ENCODE measurements at regions not wholly inside any gene's neighbourhood (a gene's known extent, or its start where the extent isn't known, plus 50 kb on each side); places are given as distances from the start of the nearest gene placed in this dataset.

DNA sequence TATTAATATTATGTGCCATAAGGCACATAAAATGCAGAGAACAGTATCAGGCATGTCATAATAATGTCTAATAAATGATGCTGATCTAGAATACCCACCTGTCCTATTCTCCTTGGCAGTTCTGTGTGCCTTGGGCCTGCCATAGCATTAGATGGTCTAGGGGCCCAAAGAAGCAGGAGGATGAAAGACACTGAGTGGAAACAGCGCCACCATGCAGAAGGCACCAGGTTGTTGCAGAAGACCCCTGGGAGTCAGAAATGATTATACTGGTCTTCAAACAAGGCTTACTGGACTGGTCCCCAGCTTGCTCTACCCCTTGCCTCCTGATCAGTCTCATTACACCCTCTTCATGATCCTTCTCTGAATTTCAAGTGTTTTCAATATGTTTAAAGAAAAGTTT is 353.3 kb downstream of the GRIN2B start:
- Histone ChIP-seq H3K36me3 (ENCODE audit: control insufficient read depth, insufficient read depth, low read length, severe bottlenecking) (no peaks in the 10 kb centered on the region), H3K27me3 (replicated peaks; ENCODE audit: control insufficient read depth, insufficient read depth, low read length) (peaks cover 4% of the 10 kb centered on the region), H3K9ac (ENCODE audit: low read length) (no peak overlapping the region), H3K9me3 (ENCODE audit: control insufficient read depth, low read length) (no peaks in the 10 kb centered on the region), H3K4me1 (ENCODE audit: control insufficient read depth, insufficient read depth, low read length) (no peaks in the 10 kb centered on the region), H3K4me3 (ENCODE audit: low read length) (no peak overlapping the region)
- DNase-seq (ENCODE audit: low read depth), result no peak

DNA sequence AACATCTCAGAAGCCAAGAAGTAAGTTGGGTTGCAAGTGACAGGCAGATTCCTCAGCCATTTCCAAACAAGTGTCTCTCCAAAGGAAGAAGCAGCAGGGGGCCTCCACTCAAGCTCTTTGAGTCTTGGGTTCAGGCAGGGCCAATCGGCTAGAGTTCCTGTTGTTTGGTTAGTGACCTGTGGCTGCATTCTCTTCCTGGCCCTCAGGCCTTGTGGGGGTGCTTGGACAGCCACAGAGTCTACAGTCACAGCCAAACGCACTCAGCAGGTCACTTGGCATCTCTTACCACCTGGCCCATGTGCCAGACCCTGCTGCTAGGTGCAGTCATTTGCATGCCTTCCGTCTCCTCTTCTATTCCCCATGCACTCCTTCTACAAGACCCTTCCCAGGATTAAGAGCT is 353.9 kb downstream of the GRIN2B start:
- no peak overlapping the region for H3K9ac ChIP-seq (ENCODE audit: low read length)
- no peaks in the 10 kb centered on the region for H3K9me3 ChIP-seq (ENCODE audit: control insufficient read depth, low read length)
- no peaks in the 10 kb centered on the region for H3K4me1 ChIP-seq (ENCODE audit: control insufficient read depth, insufficient read depth, low read length)
- no peaks in the 10 kb centered on the region for H3K36me3 ChIP-seq (ENCODE audit: control insufficient read depth, insufficient read depth, low read length, severe bottlenecking)
- peaks cover 4% of the 10 kb centered on the region for H3K27me3 ChIP-seq (replicated peaks; ENCODE audit: control insufficient read depth, insufficient read depth, low read length)
- no peak for DNase-seq (ENCODE audit: low read depth)
- no peak overlapping the region for H3K4me3 ChIP-seq (ENCODE audit: low read length)

DNA sequence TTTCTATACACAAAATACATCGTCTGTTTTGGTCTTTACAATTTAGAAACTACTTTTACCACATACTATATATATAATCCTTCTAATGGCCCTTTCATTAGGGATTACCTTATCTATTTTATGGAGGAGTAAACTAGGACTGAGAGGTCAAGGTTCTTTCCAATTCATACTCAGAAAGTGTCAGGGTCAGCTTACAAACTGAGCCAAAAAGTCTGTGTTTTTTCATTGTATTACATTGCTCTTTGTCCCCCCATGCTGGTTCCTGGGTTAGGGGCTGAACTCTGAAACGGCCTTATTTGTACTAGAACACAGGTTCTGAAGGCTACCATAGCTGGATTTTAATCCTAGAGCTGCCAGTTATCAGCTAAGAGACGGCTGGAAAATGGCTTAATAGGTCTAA is 368.1 kb downstream of the GRIN2B start:
- no peaks in the 10 kb centered on the region for H3K27me3 ChIP-seq (replicated peaks; ENCODE audit: control insufficient read depth, insufficient read depth, low read length)
- no peaks in the 10 kb centered on the region for H3K36me3 ChIP-seq (ENCODE audit: control insufficient read depth, insufficient read depth, low read length, severe bottlenecking)
- H3K4me3 ChIP-seq (ENCODE audit: low read length), result no peak overlapping the region
- H3K9me3 ChIP-seq (ENCODE audit: control insufficient read depth, low read length), result no peaks in the 10 kb centered on the region
- H3K9ac ChIP-seq (ENCODE audit: low read length), result no peak overlapping the region
- DNase-seq (ENCODE audit: low read depth), result no peak
- H3K4me1 ChIP-seq (ENCODE audit: control insufficient read depth, insufficient read depth, low read length), result no peaks in the 10 kb centered on the region

DNA sequence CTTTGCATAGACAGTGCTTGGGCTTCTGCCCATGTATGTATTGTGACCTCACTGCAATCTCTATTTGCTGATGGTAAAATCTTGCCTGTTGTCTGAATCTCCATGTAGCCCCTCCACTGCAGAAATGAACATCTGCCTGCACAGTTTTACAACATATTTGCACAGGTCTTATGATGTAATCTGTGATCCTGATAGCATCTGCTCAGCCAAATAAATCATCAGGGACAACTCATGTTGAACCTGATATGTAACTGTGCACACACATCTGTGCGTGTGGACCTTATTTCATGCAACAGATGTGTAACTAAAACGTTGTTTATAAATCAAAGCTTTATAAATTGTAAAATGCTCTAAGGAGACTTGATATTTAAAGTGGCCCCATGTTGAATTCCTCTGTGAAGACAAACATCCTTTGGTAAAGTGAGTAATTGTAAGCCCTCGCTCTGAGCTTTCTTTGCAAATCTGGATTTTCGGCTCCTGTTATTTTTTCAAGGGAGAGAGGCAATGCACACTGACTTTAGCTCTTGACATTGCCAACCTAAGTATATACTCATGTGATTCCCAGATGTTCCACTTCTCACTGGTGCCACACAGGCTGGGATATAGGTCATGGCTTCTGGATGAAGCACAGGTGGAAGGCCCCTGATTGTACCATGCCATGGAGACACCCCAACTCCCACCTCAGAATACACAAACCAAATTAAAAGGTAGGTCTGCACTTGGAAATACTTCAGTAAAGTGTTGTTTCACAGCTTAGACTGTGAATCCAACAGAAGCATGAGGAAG is 371.3 kb downstream of the GRIN2B start:
- no peaks in the 10 kb centered on the region for H3K36me3 ChIP-seq (ENCODE audit: control insufficient read depth, insufficient read depth, low read length, severe bottlenecking)
- H3K4me3 ChIP-seq (ENCODE audit: low read length), result no peak overlapping the region
- no peaks in the 10 kb centered on the region for H3K27me3 ChIP-seq (replicated peaks; ENCODE audit: control insufficient read depth, insufficient read depth, low read length)
- H3K9me3 ChIP-seq (ENCODE audit: control insufficient read depth, low read length), result no peaks in the 10 kb centered on the region
- no peak overlapping the region for H3K9ac ChIP-seq (ENCODE audit: low read length)
- H3K4me1 ChIP-seq (ENCODE audit: control insufficient read depth, insufficient read depth, low read length), result no peaks in the 10 kb centered on the region
- no peak for DNase-seq (ENCODE audit: low read depth)

DNA sequence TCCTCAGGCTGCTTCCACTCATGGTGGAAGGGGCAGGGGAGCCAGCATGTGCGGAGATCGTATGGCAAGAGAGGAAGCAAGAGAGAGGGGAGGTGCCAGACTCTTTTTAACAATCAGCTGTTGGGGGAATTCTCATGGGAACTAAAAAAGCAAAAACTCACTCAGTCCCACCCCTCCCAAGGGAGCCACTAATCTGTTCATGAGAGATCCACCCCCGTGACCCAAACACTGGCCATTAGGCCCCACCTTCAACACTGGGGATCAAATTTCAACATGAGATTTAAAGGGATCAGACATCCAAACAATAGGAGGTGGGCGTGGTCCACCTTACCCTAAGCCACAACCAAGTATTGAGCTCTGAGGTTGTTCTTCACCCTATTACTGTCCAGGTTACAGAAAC is 375.1 kb downstream of the GRIN2B start:
- Histone ChIP-seq H3K9me3 (ENCODE audit: control insufficient read depth, low read length) (no peaks in the 10 kb centered on the region), H3K36me3 (ENCODE audit: control insufficient read depth, insufficient read depth, low read length, severe bottlenecking) (no peaks in the 10 kb centered on the region)
- no peak for DNase-seq (ENCODE audit: low read depth)

DNA sequence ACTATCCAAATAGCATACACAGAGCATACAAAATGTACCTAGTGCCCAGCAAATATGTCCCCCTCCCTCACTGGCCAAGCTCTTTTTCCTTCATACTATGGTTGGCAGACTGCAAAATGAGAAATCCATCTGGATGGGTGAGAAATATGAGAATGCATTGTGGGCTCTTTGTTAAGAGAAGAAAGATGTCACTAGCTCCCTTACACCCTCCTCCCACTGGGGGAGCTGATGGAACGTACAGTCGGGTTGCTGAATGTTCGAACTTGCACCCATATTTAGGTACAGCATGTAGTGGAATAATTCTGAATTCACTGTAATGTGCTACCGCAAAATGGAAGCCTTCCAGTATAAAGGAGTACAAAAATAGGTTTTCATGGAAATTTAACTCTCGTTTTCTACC is 377.4 kb downstream of the GRIN2B start:
- H3K27me3 ChIP-seq (replicated peaks; ENCODE audit: control insufficient read depth, insufficient read depth, low read length), result no peaks in the 10 kb centered on the region
- no peaks in the 10 kb centered on the region for H3K9me3 ChIP-seq (ENCODE audit: control insufficient read depth, low read length)
- H3K4me1 ChIP-seq (ENCODE audit: control insufficient read depth, insufficient read depth, low read length), result no peaks in the 10 kb centered on the region
- no peak for DNase-seq (ENCODE audit: low read depth)
- no peak overlapping the region for H3K4me3 ChIP-seq (ENCODE audit: low read length)
- H3K36me3 ChIP-seq (ENCODE audit: control insufficient read depth, insufficient read depth, low read length, severe bottlenecking), result no peaks in the 10 kb centered on the region
- no peak overlapping the region for H3K9ac ChIP-seq (ENCODE audit: low read length)

More for the DNA sequence above, 375.1 kb downstream of the GRIN2B start:
- H3K4me1 ChIP-seq (ENCODE audit: control insufficient read depth, insufficient read depth, low read length), result no peaks in the 10 kb centered on the region
- H3K27me3 ChIP-seq (replicated peaks; ENCODE audit: control insufficient read depth, insufficient read depth, low read length), result no peaks in the 10 kb centered on the region
- no peak overlapping the region for H3K4me3 ChIP-seq (ENCODE audit: low read length)
- H3K9ac ChIP-seq (ENCODE audit: low read length), result no peak overlapping the region

DNA sequence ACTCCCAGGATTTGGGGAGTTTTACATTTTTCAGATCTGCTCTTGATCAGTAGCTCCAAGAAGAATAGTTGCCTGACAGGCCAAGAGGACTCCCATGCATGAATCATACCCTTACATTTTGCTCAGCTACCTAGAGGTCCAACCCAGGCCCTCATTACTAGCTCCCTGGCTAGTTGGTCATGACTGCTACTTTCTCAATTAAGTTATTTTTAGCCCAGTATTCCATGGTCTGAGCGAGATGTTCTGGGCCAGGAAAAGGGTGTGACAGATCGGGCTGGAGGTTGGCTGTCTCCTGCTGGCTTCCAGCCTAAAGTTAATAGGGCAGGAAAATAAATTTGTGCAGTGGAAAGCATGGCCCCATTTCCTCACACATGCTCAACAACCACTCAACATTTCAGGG is 379.2 kb downstream of the GRIN2B start:
- no peak for DNase-seq (ENCODE audit: low read depth)
- no peaks in the 10 kb centered on the region for H3K36me3 ChIP-seq (ENCODE audit: control insufficient read depth, insufficient read depth, low read length, severe bottlenecking)
- no peaks in the 10 kb centered on the region for H3K4me1 ChIP-seq (ENCODE audit: control insufficient read depth, insufficient read depth, low read length)
- no peak overlapping the region for H3K9ac ChIP-seq (ENCODE audit: low read length)
- no peaks in the 10 kb centered on the region for H3K27me3 ChIP-seq (replicated peaks; ENCODE audit: control insufficient read depth, insufficient read depth, low read length)
- no peaks in the 10 kb centered on the region for H3K9me3 ChIP-seq (ENCODE audit: control insufficient read depth, low read length)
- H3K4me3 ChIP-seq (ENCODE audit: low read length), result no peak overlapping the region

DNA sequence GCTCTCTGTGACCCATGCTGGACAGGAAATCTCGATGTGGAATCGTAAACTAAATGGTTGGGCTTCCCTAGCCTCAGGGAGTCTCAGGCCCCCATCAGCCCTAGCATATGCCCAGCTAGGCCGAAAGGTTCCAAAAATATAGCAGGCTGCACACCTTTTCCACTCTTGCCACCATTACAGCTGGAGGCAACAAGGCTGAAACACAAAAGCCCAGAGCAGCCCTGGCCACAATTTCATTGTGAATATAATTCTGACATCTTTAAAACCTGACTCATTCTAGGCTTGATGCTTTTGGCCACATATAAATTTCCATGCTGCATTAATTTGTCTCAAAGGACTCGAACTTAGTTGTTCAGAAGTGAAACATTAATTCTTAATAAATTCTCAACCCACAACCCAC is 382.2 kb downstream of the GRIN2B start:
- DNase-seq (ENCODE audit: low read depth), result no peak
- no peak overlapping the region for H3K4me3 ChIP-seq (ENCODE audit: low read length)
- H3K27me3 ChIP-seq (replicated peaks; ENCODE audit: control insufficient read depth, insufficient read depth, low read length), result no peaks in the 10 kb centered on the region
- H3K9ac ChIP-seq (ENCODE audit: low read length), result no peak overlapping the region
- H3K4me1 ChIP-seq (ENCODE audit: control insufficient read depth, insufficient read depth, low read length), result no peaks in the 10 kb centered on the region
- H3K36me3 ChIP-seq (ENCODE audit: control insufficient read depth, insufficient read depth, low read length, severe bottlenecking), result no peaks in the 10 kb centered on the region
- no peaks in the 10 kb centered on the region for H3K9me3 ChIP-seq (ENCODE audit: control insufficient read depth, low read length)

DNA sequence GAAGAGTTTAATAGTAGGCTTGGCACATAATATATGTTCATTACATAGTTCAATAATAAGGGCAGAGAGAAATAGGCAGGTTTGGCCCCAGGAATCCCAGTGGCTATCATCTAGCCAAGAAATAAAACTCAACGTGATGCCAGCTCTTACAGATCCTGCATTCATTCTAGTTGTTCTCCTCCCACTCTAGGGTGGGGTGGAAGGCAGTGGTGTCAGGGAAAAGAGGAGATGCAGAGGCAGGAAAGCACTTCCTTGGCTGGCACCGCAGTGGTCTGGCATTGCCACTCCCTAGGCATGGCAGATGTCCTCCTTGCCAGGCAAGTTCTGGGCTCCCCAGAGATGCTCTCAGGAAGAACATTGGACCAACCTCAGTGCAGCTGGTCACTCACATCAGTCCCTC is 383.6 kb downstream of the GRIN2B start:
- H3K27me3 ChIP-seq (replicated peaks; ENCODE audit: control insufficient read depth, insufficient read depth, low read length), result no peaks in the 10 kb centered on the region
- no peaks in the 10 kb centered on the region for H3K9me3 ChIP-seq (ENCODE audit: control insufficient read depth, low read length)
- H3K4me1 ChIP-seq (ENCODE audit: control insufficient read depth, insufficient read depth, low read length), result no peaks in the 10 kb centered on the region
- H3K4me3 ChIP-seq (ENCODE audit: low read length), result no peak overlapping the region
- no peaks in the 10 kb centered on the region for H3K36me3 ChIP-seq (ENCODE audit: control insufficient read depth, insufficient read depth, low read length, severe bottlenecking)
- no peak overlapping the region for H3K9ac ChIP-seq (ENCODE audit: low read length)
- no peak for DNase-seq (ENCODE audit: low read depth)

DNA sequence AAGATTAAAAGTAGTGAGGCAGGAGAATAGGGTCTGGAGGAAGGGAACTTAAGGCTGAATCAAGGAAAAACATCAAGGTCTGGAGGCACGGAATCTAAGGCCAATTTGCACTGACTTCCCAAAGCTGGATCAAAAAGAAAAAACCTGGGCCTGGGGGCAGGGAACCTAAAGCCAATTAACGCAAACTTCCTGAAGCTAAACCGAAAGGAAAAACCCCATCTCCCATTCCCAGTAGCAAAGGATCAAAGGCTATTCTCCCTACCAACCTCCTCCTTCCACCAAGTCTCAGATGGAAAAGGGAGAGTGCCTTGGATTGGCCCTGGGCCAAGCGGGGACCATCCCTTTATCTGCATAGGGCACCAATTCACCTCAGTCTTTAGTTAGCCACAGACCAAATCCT is 384.2 kb downstream of the GRIN2B start:
- H3K9me3 ChIP-seq (ENCODE audit: control insufficient read depth, low read length), result no peaks in the 10 kb centered on the region
- H3K9ac ChIP-seq (ENCODE audit: low read length), result no peak overlapping the region
- H3K4me1 ChIP-seq (ENCODE audit: control insufficient read depth, insufficient read depth, low read length), result no peaks in the 10 kb centered on the region
- no peaks in the 10 kb centered on the region for H3K27me3 ChIP-seq (replicated peaks; ENCODE audit: control insufficient read depth, insufficient read depth, low read length)
- no peak overlapping the region for H3K4me3 ChIP-seq (ENCODE audit: low read length)
- DNase-seq (ENCODE audit: low read depth), result no peak
- H3K36me3 ChIP-seq (ENCODE audit: control insufficient read depth, insufficient read depth, low read length, severe bottlenecking), result no peaks in the 10 kb centered on the region

DNA sequence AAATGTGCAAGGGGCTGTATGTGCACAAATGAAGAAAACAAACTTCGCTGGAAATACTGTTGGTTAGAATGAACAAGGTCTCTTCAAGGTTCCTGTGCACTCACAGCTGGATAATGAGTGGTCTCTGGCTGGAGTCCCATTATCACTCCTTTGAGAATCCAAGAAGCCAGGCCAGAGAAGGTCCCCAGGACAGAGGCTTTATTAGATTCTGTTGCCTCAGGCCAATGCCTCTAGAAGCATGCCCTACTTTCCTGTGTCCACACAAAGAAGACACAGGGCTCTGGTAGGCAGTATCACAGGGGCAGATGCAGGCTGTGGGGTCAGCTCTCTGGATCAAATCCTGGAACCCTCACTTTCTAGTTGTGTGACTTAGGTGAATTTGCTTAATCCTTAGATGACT is 384.7 kb downstream of the GRIN2B start:
- Histone ChIP-seq H3K36me3 (ENCODE audit: control insufficient read depth, insufficient read depth, low read length, severe bottlenecking) (no peaks in the 10 kb centered on the region), H3K4me3 (ENCODE audit: low read length) (no peak overlapping the region), H3K9ac (ENCODE audit: low read length) (no peak overlapping the region), H3K9me3 (ENCODE audit: control insufficient read depth, low read length) (no peaks in the 10 kb centered on the region), H3K27me3 (replicated peaks; ENCODE audit: control insufficient read depth, insufficient read depth, low read length) (no peaks in the 10 kb centered on the region), H3K4me1 (ENCODE audit: control insufficient read depth, insufficient read depth, low read length) (no peaks in the 10 kb centered on the region)
- no peak for DNase-seq (ENCODE audit: low read depth)

Measured in adipocyte (in vitro differentiated cells).